Panc1 (cell line): ENCODE measurements at regions not wholly inside any gene's neighbourhood (a gene's known extent, or its start where the extent isn't known, plus 50 kb on each side); places are given as distances from the start of the nearest gene placed in this dataset.

Experiments used
- ATAC-seq: fragments of 200-7000 bp; cut with Tn5 transposase; 2 replicates; pipeline ENCODE4 v1.9.1; 2020; ENCODE audit warnings: mild to moderate bottlenecking, moderate library complexity
- BruUV-seq: library from RNA; stranded (reverse); fragments of 400-500 nt; replicated peaks from 2 replicates; lab custom pipeline; 2021; lab: Mats Ljungman, UMichigan
- CTCF ChIA-PET: fragments of 300-600 bp; sonication (Branson Sonifier 250); formaldehyde crosslinking; loops from one replicate; lab custom pipeline; 2022; ENCODE audit warnings: antibody characterized with exemption; lab: Charles Lee
- POLR2A ChIA-PET: fragments of 300-600 bp; sonication (Branson Sonifier 250); formaldehyde crosslinking; loops from one replicate; lab custom pipeline; 2022; ENCODE audit warnings: antibody characterized with exemption; lab: Charles Lee
- DNase-seq: peaks from one replicate; pipeline ENCODE4 v3.0.0-alpha.2; 2010; ENCODE audit warnings: low read depth, low spot score
- H3K27ac ChIP-seq: 2 replicates; pipeline ENCODE4 v1.5.1; 2011; ENCODE audit warnings: mild to moderate bottlenecking, low read length, inconsistent platforms
- H3K27me3 ChIP-seq: fragments of 200-500 bp; sonication (Bioruptor generic); 2 replicates; pipeline ENCODE4 v1.6.0; 2014; ENCODE audit warnings: low read length, inconsistent platforms; ENCODE audit not compliant: control insufficient read depth, insufficient read depth
- H3K36me3 ChIP-seq: fragments of 200-500 bp; sonication (Bioruptor generic); 2 replicates; pipeline ENCODE4 v1.5.1; 2014; ENCODE audit warnings: inconsistent platforms, mild to moderate bottlenecking, low read length, moderate library complexity; ENCODE audit not compliant: control insufficient read depth, insufficient read depth
- H3K4me1 ChIP-seq: 2 replicates; pipeline ENCODE4 v1.5.1; 2011; ENCODE audit warnings: inconsistent platforms, mild to moderate bottlenecking, low read length, moderate library complexity; ENCODE audit not compliant: control insufficient read depth, insufficient read depth
- H3K4me3 ChIP-seq, 2 experiments: 2 replicates each; pipeline ENCODE4 v1.5.1; 2011 to 2012; ENCODE audit warnings: low read depth in 2 of 2, low read length in 2 of 2, mild to moderate bottlenecking in 2 of 2, inconsistent platforms in 1 of 2, moderate library complexity in 1 of 2
- H3K9me3 ChIP-seq: fragments of 200-500 bp; sonication (Bioruptor generic); 2 replicates; pipeline ENCODE4 v1.5.1; 2014; ENCODE audit warnings: low read depth, mild to moderate bottlenecking, inconsistent platforms, low read length, moderate library complexity; ENCODE audit not compliant: control insufficient read depth, insufficient read depth
- CTCF ChIP-seq: fragments of 450-650 bp; IDR thresholded peaks from 2 replicates; pipeline ENCODE4 v1.5.1; 2017; ENCODE audit warnings: mild to moderate bottlenecking
- POLR2AphosphoS5 ChIP-seq: IDR thresholded peaks from 2 replicates; pipeline ENCODE4 v1.6.1; 2012; ENCODE audit warnings: mild to moderate bottlenecking, low read depth, low read length, moderate library complexity
- REST ChIP-seq, 2 experiments: IDR thresholded peaks; 2 replicates each; pipeline ENCODE4 v1.6.1; 2011 to 2012; ENCODE audit warnings: low read depth in 2 of 2, control low read depth in 1 of 2, low read length in 1 of 2, mild to moderate bottlenecking in 1 of 2, moderate library complexity in 1 of 2; ENCODE audit not compliant: insufficient read depth in 1 of 2
- SIN3A ChIP-seq: IDR thresholded peaks from 2 replicates; pipeline ENCODE4 v1.6.1; 2012; ENCODE audit warnings: low read depth, mild to moderate bottlenecking, low read length, moderate library complexity, borderline replicate concordance; ENCODE audit not compliant: insufficient read depth
- TCF7L2 ChIP-seq: IDR thresholded peaks from 2 replicates; pipeline ENCODE4 v1.6.1; 2011; ENCODE audit warnings: mild to moderate bottlenecking, low read depth, low read length, inconsistent platforms
- in situ Hi-C: cut with HindIII; loops from 2 replicates; pipeline ENCODE4 v1.10.0; 2016; ENCODE audit warnings: low sequenced_read_pairs, low pct_unique_long_range_greater_than_20kb
- intact Hi-C: fragments of 100-400 bp; cut with micrococcal nuclease; formaldehyde crosslinking; loops from one replicate; pipeline ENCODE4 v1.10.0; 2022; ENCODE audit not compliant: unreplicated experiment

- Histone ChIP-seq H3K27ac (no peak overlapping the region), H3K9me3 (no peaks in the 10 kb centered on the region), H3K4me3 (no peak overlapping the region), H3K4me1 (no peaks in the 10 kb centered on the region), H3K36me3 (no peaks in the 10 kb centered on the region), H3K27me3 (no peaks in the 10 kb centered on the region)
- intact Hi-C loops, result no loop called here
- ChIA-PET POLR2A (no interaction called here), CTCF (no interaction called here)
- in situ Hi-C loops, result no loop called here
- TF ChIP-seq REST (IDR thresholded peaks at IDR 0.05; ENCODE audit: insufficient read depth in 1 of 2, low read depth in 2 of 2, low read length in 1 of 2) (no peak), POLR2AphosphoS5 (no peak), SIN3A (no peak), CTCF (no peak), TCF7L2 (no peak)
- no peak for ATAC-seq
- DNase-seq, result no peak
- BruUV-seq, result no TSS peak
Measured at GRCh38 chr1:96464991-96465390, 256.6 kb upstream of the PTBP2 start.

GRCh38 chr1:96465441-96465840 is 256.1 kb upstream of the PTBP2 start:
- no peak for TF ChIP-seq POLR2AphosphoS5
- no peak for TF ChIP-seq TCF7L2
- TF ChIP-seq REST (IDR thresholded peaks at IDR 0.05; ENCODE audit: insufficient read depth in 1 of 2, low read depth in 2 of 2, low read length in 1 of 2), result no peak
- no peak for TF ChIP-seq CTCF
- TF ChIP-seq SIN3A, result no peak
- Histone ChIP-seq H3K27me3 (no peaks in the 10 kb centered on the region), H3K9me3 (no peaks in the 10 kb centered on the region), H3K4me1 (no peaks in the 10 kb centered on the region), H3K27ac (no peak overlapping the region), H3K4me3 (no peak overlapping the region), H3K36me3 (no peaks in the 10 kb centered on the region)
- CTCF ChIA-PET, result no interaction called here
- in situ Hi-C loops (no loop called here), intact Hi-C loops (no loop called here)
- DNase-seq, result no peak
- BruUV-seq, result no TSS peak
- ATAC-seq, result no peak
- POLR2A ChIA-PET, result no interaction called here
